AG04450 (cell line): ENCODE measurements at regions not wholly inside any gene's neighbourhood (a gene's known extent, or its start where the extent isn't known, plus 50 kb on each side); places are given as distances from the start of the nearest gene placed in this dataset.

Experiments used
- CTCF ChIA-PET: fragments of 300-600, 350-600 bp; formaldehyde crosslinking; extraction: SDS; loops from one replicate; lab custom pipeline; 2022; ENCODE audit warnings: antibody characterized with exemption, inconsistent platforms; lab: Charles Lee
- POLR2A ChIA-PET: fragments of 350-600 bp; formaldehyde crosslinking; extraction: SDS; loops from one replicate; lab custom pipeline; 2021; ENCODE audit warnings: antibody characterized with exemption, inconsistent platforms; lab: Yijun Ruan, JAX
- DNase-seq: peaks from one replicate; pipeline ENCODE4 v3.0.0-alpha.2; 2011; ENCODE audit warnings: low read depth, low spot score
- H3K27ac ChIP-seq: one replicate; pipeline ENCODE4 v1.5.1; 2012; ENCODE audit warnings: low read depth, low read length, control low read depth
- H3K27me3 ChIP-seq: one replicate; pipeline ENCODE4 v1.6.0; 2012; ENCODE audit warnings: low read length; ENCODE audit not compliant: control insufficient read depth, insufficient read depth
- H3K4me3 ChIP-seq: 2 replicates; pipeline ENCODE4 v1.5.1; 2011; ENCODE audit warnings: mild to moderate bottlenecking, low read depth, low read length, control low read depth
- H3K9me3 ChIP-seq: 2 replicates; pipeline ENCODE4 v1.5.1; 2012; ENCODE audit warnings: low read length; ENCODE audit not compliant: control insufficient read depth, insufficient read depth
- CTCF ChIP-seq: IDR thresholded peaks from 2 replicates; pipeline ENCODE4 v1.5.1; 2011; ENCODE audit warnings: low read depth, low read length, control low read depth, inconsistent platforms

- DNase-seq, result no peak
- TF ChIP-seq CTCF, result no peak
- Histone ChIP-seq H3K9me3 (peaks cover 31% of the 10 kb centered on the region), H3K27me3 (no peaks in the 10 kb centered on the region), H3K27ac (no peak overlapping the region), H3K4me3 (no peak overlapping the region)
- CTCF ChIA-PET, result no interaction called here
- POLR2A ChIA-PET, result no interaction called here
Observed at GRCh38 chr2:236671896-236672562, 102.4 kb downstream of the ACKR3 start.

- POLR2A ChIA-PET, result no interaction called here
- no peak overlapping the region for H3K4me3 ChIP-seq
Observed at GRCh38 chr2:236672606-236673005, 103.0 kb downstream of the ACKR3 start.

GRCh38 chr2:236673126-236673822, 103.6 kb downstream of the ACKR3 start:
- H3K27me3 ChIP-seq, result no peaks in the 10 kb centered on the region
- no peak overlapping the region for H3K4me3 ChIP-seq
- POLR2A ChIA-PET, result no interaction called here
- no peak for TF ChIP-seq CTCF
- H3K27ac ChIP-seq, result no peak overlapping the region
- no peak for DNase-seq
- CTCF ChIA-PET, result no interaction called here
- H3K9me3 ChIP-seq, result peaks cover 25% of the 10 kb centered on the region

More at GRCh38 chr2:236672606-236673005, 103.0 kb downstream of the ACKR3 start:
- no peaks in the 10 kb centered on the region for H3K27me3 ChIP-seq
- H3K27ac ChIP-seq, result no peak overlapping the region
- TF ChIP-seq CTCF, result no peak
- peaks cover 26% of the 10 kb centered on the region for H3K9me3 ChIP-seq
- CTCF ChIA-PET, result no interaction called here
- no peak for DNase-seq

GRCh38 chr2:236673823-236674185, 104.2 kb downstream of the ACKR3 start:
- Histone ChIP-seq H3K4me3 (no peak overlapping the region), H3K27ac (no peak overlapping the region), H3K9me3 (peaks cover 25% of the 10 kb centered on the region), H3K27me3 (no peaks in the 10 kb centered on the region)
- CTCF ChIA-PET, result no interaction called here
- no peak for DNase-seq
- TF ChIP-seq CTCF, result no peak
- POLR2A ChIA-PET, result no interaction called here

GRCh38 chr2:236674238-236674637, 104.6 kb downstream of the ACKR3 start:
- peaks cover 24% of the 10 kb centered on the region for H3K9me3 ChIP-seq
- CTCF ChIA-PET, result no interaction called here
- TF ChIP-seq CTCF, result no peak
- H3K27ac ChIP-seq, result no peak overlapping the region
- H3K4me3 ChIP-seq, result no peak overlapping the region
- H3K27me3 ChIP-seq, result no peaks in the 10 kb centered on the region
- POLR2A ChIA-PET, result no interaction called here
- DNase-seq, result no peak
